IPS DF 6.9 (cell line): ENCODE measurements at regions not wholly inside any gene's neighbourhood (a gene's known extent, or its start where the extent isn't known, plus 50 kb on each side); places are given as distances from the start of the nearest gene placed in this dataset.
"Not testable (repeated sequence)": the region's sequence is repeated elsewhere in the genome, so short reads cannot be mapped to it uniquely, and the experiment has no call there.

ENCODE experiments used
- DNase-seq: peaks from one replicate; pipeline ENCODE4 v3.0.0-alpha.2; 2013; ENCODE audit warnings: low read depth, low spot score
- H3K27ac ChIP-seq: one replicate; pipeline ENCODE4 v1.5.1; 2013; ENCODE audit warnings: low read length, control low read depth
- H3K27me3 ChIP-seq: 2 replicates; pipeline ENCODE4 v1.6.1; 2013; ENCODE audit warnings: mild to moderate bottlenecking, low read length; ENCODE audit not compliant: control insufficient read depth, insufficient read depth
- H3K36me3 ChIP-seq: 2 replicates; pipeline ENCODE4 v1.6.1; 2013; ENCODE audit warnings: low read length; ENCODE audit not compliant: control insufficient read depth, insufficient read depth
- H3K4me1 ChIP-seq: 2 replicates; pipeline ENCODE4 v1.6.1; 2013; ENCODE audit warnings: low read length; ENCODE audit not compliant: control insufficient read depth, insufficient read depth
- H3K4me3 ChIP-seq: 2 replicates; pipeline ENCODE4 v1.5.1; 2013; ENCODE audit warnings: mild to moderate bottlenecking, low read length
- H3K9me3 ChIP-seq: 2 replicates; pipeline ENCODE4 v1.6.1; 2013; ENCODE audit warnings: low read length, inconsistent platforms; ENCODE audit not compliant: control insufficient read depth, insufficient read depth
- WGBS: extraction: QIAGEN DNeasy Blood & Tissue Kit; methylation state at CpG from one replicate; pipeline ENCODE4 v1.1.7; 2013; ENCODE audit warnings: mixed read lengths, missing lambda C conversion rate; ENCODE audit not compliant: insufficient read length, insufficient coverage; 5-methylcytosine and 5-hydroxymethylcytosine counted together

- no peaks in the 10 kb centered on the region for H3K27me3 ChIP-seq
- H3K4me3 ChIP-seq = no peak overlapping the region
- no CpG with 5 or more reads among the region's 3 CpGs for WGBS
- H3K9me3 ChIP-seq = no peaks in the 10 kb centered on the region
- H3K4me1 ChIP-seq = no peaks in the 10 kb centered on the region
- no peak for DNase-seq
- H3K27ac ChIP-seq = no peak overlapping the region
- H3K36me3 ChIP-seq = no peaks in the 10 kb centered on the region
Measured at GRCh38 chr2:57491213-57491612, 555.4 kb upstream of the VRK2 start.

- not testable (repeated sequence) for H3K9me3 ChIP-seq, H3K4me1 ChIP-seq, H3K27ac ChIP-seq, DNase-seq, H3K36me3 ChIP-seq, H3K27me3 ChIP-seq, H3K4me3 ChIP-seq
- no CpG with 5 or more reads among the region's 4 CpGs for WGBS
Measured at GRCh38 chr2:57493966-57494365, 552.6 kb upstream of the VRK2 start.

GRCh38 chr2:57497489-57498096, 549.0 kb upstream of the VRK2 start:
- Histone ChIP-seq H3K27me3 (no peaks in the 10 kb centered on the region), H3K4me1 (no peaks in the 10 kb centered on the region), H3K36me3 (no peaks in the 10 kb centered on the region), H3K27ac (no peak overlapping the region), H3K9me3 (no peaks in the 10 kb centered on the region), H3K4me3 (no peak overlapping the region)
- peak; percentile 20 for DNase-seq
- WGBS = no CpG with 5 or more reads among the region's 3 CpGs

- no peak for DNase-seq
- Histone ChIP-seq H3K4me3 (no peak overlapping the region), H3K36me3 (no peaks in the 10 kb centered on the region), H3K4me1 (no peaks in the 10 kb centered on the region), H3K27me3 (no peaks in the 10 kb centered on the region), H3K9me3 (no peaks in the 10 kb centered on the region), H3K27ac (no peak overlapping the region)
- no CpG with 5 or more reads among the region's 1 CpG for WGBS
Measured at GRCh38 chr2:57504787-57505186, 541.8 kb upstream of the VRK2 start.

GRCh38 chr2:57509189-57509588, 537.4 kb upstream of the VRK2 start:
- Histone ChIP-seq H3K4me3 (no peak overlapping the region), H3K9me3 (no peaks in the 10 kb centered on the region), H3K36me3 (no peaks in the 10 kb centered on the region), H3K27me3 (no peaks in the 10 kb centered on the region), H3K4me1 (no peaks in the 10 kb centered on the region), H3K27ac (no peak overlapping the region)
- WGBS = no CpG with 5 or more reads among the region's 2 CpGs
- no peak for DNase-seq

GRCh38 chr2:57510704-57511103, 535.9 kb upstream of the VRK2 start:
- Histone ChIP-seq H3K9me3 (no peaks in the 10 kb centered on the region), H3K4me3 (no peak overlapping the region), H3K4me1 (no peaks in the 10 kb centered on the region), H3K27ac (no peak overlapping the region), H3K36me3 (no peaks in the 10 kb centered on the region), H3K27me3 (no peaks in the 10 kb centered on the region)
- no peak for DNase-seq
- no CpG with 5 or more reads among the region's 4 CpGs for WGBS

- no CpG with 5 or more reads among the region's 3 CpGs for WGBS
- Histone ChIP-seq H3K27me3 (no peaks in the 10 kb centered on the region), H3K4me3 (no peak overlapping the region), H3K9me3 (no peaks in the 10 kb centered on the region), H3K27ac (no peak overlapping the region), H3K4me1 (no peaks in the 10 kb centered on the region), H3K36me3 (no peaks in the 10 kb centered on the region)
- DNase-seq = no peak
Measured at GRCh38 chr2:57515366-57515765, 531.2 kb upstream of the VRK2 start.

GRCh38 chr2:57516698-57517340, 529.8 kb upstream of the VRK2 start:
- no CpG with 5 or more reads among the region's 7 CpGs for WGBS
- Histone ChIP-seq H3K27ac (no peak overlapping the region), H3K4me3 (no peak overlapping the region), H3K4me1 (no peaks in the 10 kb centered on the region), H3K27me3 (no peaks in the 10 kb centered on the region), H3K36me3 (no peaks in the 10 kb centered on the region), H3K9me3 (no peaks in the 10 kb centered on the region)
- no peak for DNase-seq

GRCh38 chr2:57523304-57523703, 523.3 kb upstream of the VRK2 start:
- H3K4me3 ChIP-seq = no peak overlapping the region
- H3K9me3 ChIP-seq = no peaks in the 10 kb centered on the region
- H3K4me1 ChIP-seq = no peaks in the 10 kb centered on the region
- no peak overlapping the region for H3K27ac ChIP-seq
- no CpG with 5 or more reads among the region's 1 CpG for WGBS
- no peaks in the 10 kb centered on the region for H3K27me3 ChIP-seq
- H3K36me3 ChIP-seq = no peaks in the 10 kb centered on the region
- DNase-seq = no peak

GRCh38 chr2:57527685-57528084, 518.9 kb upstream of the VRK2 start:
- no peak overlapping the region for H3K27ac ChIP-seq
- no CpG with 5 or more reads among the region's 1 CpG for WGBS
- no peak for DNase-seq
- H3K4me1 ChIP-seq = no peaks in the 10 kb centered on the region
- no peaks in the 10 kb centered on the region for H3K36me3 ChIP-seq
- no peaks in the 10 kb centered on the region for H3K27me3 ChIP-seq
- H3K9me3 ChIP-seq = no peaks in the 10 kb centered on the region
- no peak overlapping the region for H3K4me3 ChIP-seq

GRCh38 chr2:57528499-57528898, 518.1 kb upstream of the VRK2 start:
- no peak for DNase-seq
- no CpG with 5 or more reads among the region's 3 CpGs for WGBS
- no peaks in the 10 kb centered on the region for H3K36me3 ChIP-seq
- H3K27me3 ChIP-seq = no peaks in the 10 kb centered on the region
- no peaks in the 10 kb centered on the region for H3K4me1 ChIP-seq
- no peak overlapping the region for H3K4me3 ChIP-seq
- H3K27ac ChIP-seq = no peak overlapping the region
- H3K9me3 ChIP-seq = no peaks in the 10 kb centered on the region
